Esophagus squamous epithelium (tissue), 5 donors: ENCODE measurements at regions not wholly inside any gene's neighbourhood (a gene's known extent, or its start where the extent isn't known, plus 50 kb on each side); places are given as distances from the start of the nearest gene placed in this dataset.

Source experiments
- DNase-seq: peaks from one replicate; lab custom pipeline; 2025; lab: John Stamatoyannopoulos, UW
- H3K27ac ChIP-seq, 4 donors: fragments of 200-600 bp; sonication (generic); one replicate each; pipeline ENCODE4 v1.5.1; 2016 to 2019; ENCODE audit warnings: mild to moderate bottlenecking in 1 of 4
- H3K27me3 ChIP-seq, 4 donors: fragments of 200-600 bp; sonication (generic); 1 replicate in 3 of 4; 2 replicates in 1 of 4; pipeline versions ENCODE4 v1.5.1 to v1.6.0; 2017 to 2021; ENCODE audit warnings: antibody characterized with exemption in 1 of 4
- H3K36me3 ChIP-seq, 3 donors: fragments of 200-600 bp; sonication (generic); one replicate each; pipeline ENCODE4 v1.5.1; 2016 to 2019
- H3K4me1 ChIP-seq, 3 donors: fragments of 200-600 bp; sonication (generic); one replicate each; pipeline ENCODE4 v1.5.1; 2017 to 2019
- H3K4me3 ChIP-seq, 4 donors: fragments of 200-600 bp; sonication (generic); 1 replicate in 3 of 4; 2 replicates in 1 of 4; pipeline ENCODE4 v1.5.1; 2016 to 2019; ENCODE audit warnings: mild to moderate bottlenecking in 2 of 4, moderate library complexity in 1 of 4
- H3K9me3 ChIP-seq, 3 donors: fragments of 200-600 bp; sonication (generic); one replicate each; pipeline ENCODE4 v1.5.1; 2016 to 2019
- POLR2A ChIP-seq, 4 donors: fragments of 450-650 bp; IDR thresholded peaks; one replicate each; pipeline ENCODE4 v1.6.1; 2017; ENCODE audit warnings: antibody characterized with exemption in 4 of 4, mild to moderate bottlenecking in 4 of 4, moderate library complexity in 3 of 4
- WGBS, 2 donors: methylation state at CpG; one replicate each; pipeline ENCODE4 v1.1.5; 2018; 5-methylcytosine and 5-hydroxymethylcytosine counted together
- intact Hi-C: fragments of 100-400 bp; cut with DNase I; formaldehyde crosslinking; loops from one replicate; pipeline ENCODE4 v1.15.0; 2022
- TF ChIP-seq, protein P1 (sequence below), 6 experiments: fragments of 450-650 bp in 4 of 6; fragments of 200-600 bp in 2 of 6; sonication (generic) in 2 of 6; IDR thresholded peaks; one replicate each; pipeline ENCODE4 v1.5.1; 2016 to 2019; ENCODE audit warnings: antibody characterized with exemption in 6 of 6, mild to moderate bottlenecking in 4 of 6, moderate library complexity in 4 of 6
- donor health status: DM: yes; HTN: yes; CAD: no.

DNA sequence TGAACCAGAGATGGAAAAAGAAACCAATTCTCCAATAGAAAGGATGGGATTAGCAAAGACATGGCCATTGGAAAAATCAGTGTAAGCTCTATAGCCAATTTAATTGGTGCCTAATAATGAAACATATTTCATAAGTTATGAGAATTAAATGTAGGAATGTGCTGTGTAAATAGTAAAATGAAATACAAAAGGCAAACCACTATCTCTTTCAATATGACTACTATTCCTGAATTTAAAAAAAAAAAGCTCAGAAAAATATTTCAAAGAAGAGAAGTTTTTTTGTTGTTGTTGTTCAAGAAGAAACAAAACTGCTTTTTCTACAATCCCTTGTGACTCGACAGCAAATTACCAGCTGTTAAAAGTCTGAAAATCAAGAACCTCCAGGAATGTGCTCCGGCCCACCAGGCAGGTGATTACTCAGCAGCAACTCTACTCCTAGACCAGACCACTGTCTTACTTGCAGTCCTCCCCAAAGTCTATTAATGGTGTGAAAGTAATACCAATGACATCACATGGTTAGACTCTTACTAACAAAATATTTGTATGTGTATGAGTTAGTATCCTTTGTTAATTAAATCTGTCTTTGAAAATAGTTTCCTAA lies 362.4 kb downstream of the KCTD12 start:
- intact Hi-C loops = no loop called here
- Histone ChIP-seq H3K36me3 (no peaks in the 10 kb centered on the region), H3K4me3 (no peak overlapping the region), H3K9me3 (no peaks in the 10 kb centered on the region), H3K27ac (no peak overlapping the region), H3K4me1 (no peaks in the 10 kb centered on the region), H3K27me3 (no peaks in the 10 kb centered on the region)
- DNase-seq = no peak
- 61 to 81% methylated on average over 2 of the region's 2 CpGs for WGBS, 2 donors
- TF ChIP-seq POLR2A (IDR thresholded peaks at IDR 0.05) = no peak
- TF ChIP-seq, protein P1, sequence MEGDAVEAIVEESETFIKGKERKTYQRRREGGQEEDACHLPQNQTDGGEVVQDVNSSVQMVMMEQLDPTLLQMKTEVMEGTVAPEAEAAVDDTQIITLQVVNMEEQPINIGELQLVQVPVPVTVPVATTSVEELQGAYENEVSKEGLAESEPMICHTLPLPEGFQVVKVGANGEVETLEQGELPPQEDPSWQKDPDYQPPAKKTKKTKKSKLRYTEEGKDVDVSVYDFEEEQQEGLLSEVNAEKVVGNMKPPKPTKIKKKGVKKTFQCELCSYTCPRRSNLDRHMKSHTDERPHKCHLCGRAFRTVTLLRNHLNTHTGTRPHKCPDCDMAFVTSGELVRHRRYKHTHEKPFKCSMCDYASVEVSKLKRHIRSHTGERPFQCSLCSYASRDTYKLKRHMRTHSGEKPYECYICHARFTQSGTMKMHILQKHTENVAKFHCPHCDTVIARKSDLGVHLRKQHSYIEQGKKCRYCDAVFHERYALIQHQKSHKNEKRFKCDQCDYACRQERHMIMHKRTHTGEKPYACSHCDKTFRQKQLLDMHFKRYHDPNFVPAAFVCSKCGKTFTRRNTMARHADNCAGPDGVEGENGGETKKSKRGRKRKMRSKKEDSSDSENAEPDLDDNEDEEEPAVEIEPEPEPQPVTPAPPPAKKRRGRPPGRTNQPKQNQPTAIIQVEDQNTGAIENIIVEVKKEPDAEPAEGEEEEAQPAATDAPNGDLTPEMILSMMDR (IDR thresholded peaks at IDR 0.05) = no peak

DNA sequence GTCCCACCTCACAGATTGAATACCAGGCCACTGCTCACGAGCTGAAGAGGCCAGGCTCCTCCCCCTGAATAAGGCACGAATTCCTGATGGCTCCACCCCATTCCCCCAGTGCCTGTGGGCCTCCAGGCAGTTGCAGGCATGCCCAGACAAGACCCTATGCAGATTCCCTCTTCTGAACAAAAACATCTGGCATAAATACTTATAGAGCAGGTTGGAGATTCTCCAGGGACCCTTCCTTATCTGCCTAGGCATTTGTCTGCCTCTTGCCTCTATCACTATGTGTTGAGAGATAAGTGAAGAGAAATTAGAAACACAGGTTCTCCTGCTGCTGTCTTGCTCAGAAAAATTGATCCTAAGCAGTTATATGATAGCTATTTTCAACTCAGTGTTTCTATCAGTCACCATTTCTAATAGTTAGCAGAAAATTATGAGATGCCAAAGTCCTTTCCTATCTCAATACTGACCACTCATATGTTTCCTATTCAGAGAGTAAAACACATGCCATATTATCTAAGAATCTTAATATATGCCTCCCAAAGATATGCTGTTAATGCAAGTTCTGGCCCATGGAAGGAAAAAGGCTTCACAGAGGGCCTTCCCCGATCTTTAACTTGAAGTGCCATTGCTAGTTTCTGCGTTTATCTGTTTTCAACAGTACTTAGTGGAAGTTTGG lies 364.0 kb downstream of the KCTD12 start:
- 68 to 95% methylated on average over 4 of the region's 4 CpGs for WGBS, 2 donors
- H3K36me3 ChIP-seq = no peaks in the 10 kb centered on the region
- TF ChIP-seq, protein P1 (IDR thresholded peaks at IDR 0.05) = no peak
- no peak for TF ChIP-seq POLR2A (IDR thresholded peaks at IDR 0.05)
- H3K27ac ChIP-seq = no peak overlapping the region
- H3K4me1 ChIP-seq = no peaks in the 10 kb centered on the region
- no peaks in the 10 kb centered on the region for H3K27me3 ChIP-seq
- intact Hi-C loops = no loop called here
- DNase-seq = no peak
- no peaks in the 10 kb centered on the region for H3K9me3 ChIP-seq
- no peak overlapping the region for H3K4me3 ChIP-seq

DNA sequence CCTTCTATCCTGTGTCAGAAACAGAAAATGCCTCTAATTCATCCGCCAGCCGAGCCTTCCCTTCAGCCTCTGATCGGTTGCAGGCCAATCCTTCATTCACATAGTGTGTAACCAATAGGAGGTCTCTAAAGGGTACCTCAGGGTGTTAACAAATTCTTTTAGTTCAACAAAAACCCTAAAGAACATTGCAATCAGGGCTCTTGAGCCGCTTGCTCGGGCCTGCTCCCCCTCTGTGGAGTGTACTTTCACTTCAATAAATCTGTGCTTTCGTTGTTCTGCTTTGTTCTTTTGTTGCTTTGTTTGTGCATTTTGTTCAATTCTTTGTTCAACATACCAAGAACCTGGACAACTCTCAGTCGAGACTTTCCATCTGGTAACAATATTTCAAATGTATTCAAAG lies 366.5 kb downstream of the KCTD12 start:
- 80 to 82% methylated on average over 7 of the region's 7 CpGs for WGBS, 2 donors
- Histone ChIP-seq H3K36me3 (no peaks in the 10 kb centered on the region), H3K27me3 (no peaks in the 10 kb centered on the region), H3K9me3 (no peaks in the 10 kb centered on the region), H3K27ac (no peak overlapping the region), H3K4me3 (no peak overlapping the region), H3K4me1 (no peaks in the 10 kb centered on the region)
- intact Hi-C loops = no loop called here
- TF ChIP-seq POLR2A (IDR thresholded peaks at IDR 0.05) = no peak
- TF ChIP-seq, protein P1 (IDR thresholded peaks at IDR 0.05) = no peak
- no peak for DNase-seq

- Histone ChIP-seq H3K36me3 (no peaks in the 10 kb centered on the region), H3K4me1 (no peaks in the 10 kb centered on the region), H3K9me3 (no peaks in the 10 kb centered on the region), H3K4me3 (no peak overlapping the region), H3K27ac (no peak overlapping the region), H3K27me3 (no peaks in the 10 kb centered on the region)
- intact Hi-C loops = no loop called here
- no peak for DNase-seq
- TF ChIP-seq, protein P1 (IDR thresholded peaks at IDR 0.05) = no peak
- no peak for TF ChIP-seq POLR2A (IDR thresholded peaks at IDR 0.05)
Measured at GRCh38 chr13:76516586-76516985, 369.6 kb downstream of the KCTD12 start.

- no peak overlapping the region for H3K4me3 ChIP-seq
- H3K27me3 ChIP-seq = no peaks in the 10 kb centered on the region
- WGBS, 2 donors = 45 to 50% methylated on average over 1 of the region's 1 CpG
- no peaks in the 10 kb centered on the region for H3K36me3 ChIP-seq
- intact Hi-C loops = no loop called here
- no peaks in the 10 kb centered on the region for H3K4me1 ChIP-seq
- no peak for DNase-seq
- H3K27ac ChIP-seq = no peak overlapping the region
- no peaks in the 10 kb centered on the region for H3K9me3 ChIP-seq
- TF ChIP-seq POLR2A (IDR thresholded peaks at IDR 0.05) = no peak
- TF ChIP-seq, protein P1 (IDR thresholded peaks at IDR 0.05) = no peak
Measured at GRCh38 chr13:76516013-76516412, 370.2 kb downstream of the KCTD12 start.
